H1 (cell line): ENCODE measurements at regions not wholly inside any gene's neighbourhood (a gene's known extent, or its start where the extent isn't known, plus 50 kb on each side); places are given as distances from the start of the nearest gene placed in this dataset.

ENCODE experiments used
- ATF2 ChIP-seq: IDR thresholded peaks from 2 replicates; pipeline ENCODE4 v1.6.1; 2012; ENCODE audit warnings: low read length, inconsistent platforms
- CTBP2 ChIP-seq: IDR thresholded peaks from 2 replicates; pipeline ENCODE4 v1.7.0; 2011; ENCODE audit warnings: borderline replicate concordance, mild to moderate bottlenecking, moderate library complexity, mixed read lengths, low read length; ENCODE audit not compliant: insufficient read depth, insufficient read length
- RNF2 ChIP-seq: fragments of 200-900, 300-1000 bp; sonication (generic); IDR thresholded peaks from 2 replicates; pipeline ENCODE4 v1.7.1; 2016; ENCODE audit warnings: borderline replicate concordance, low read depth, mild to moderate bottlenecking, antibody characterized with exemption, low read length; ENCODE audit not compliant: poor library complexity, severe bottlenecking; ENCODE audit errors: missing control alignments

GRCh38 chr14:49008363-49008762, 577.8 kb downstream of the RPS29 start (continued):
- no peak for TF ChIP-seq ATF2
- no peak for TF ChIP-seq CTBP2
- no peak for TF ChIP-seq RNF2
